ENCODE measurements at regions not wholly inside any gene's neighbourhood (a gene's known extent, or its start where the extent isn't known, plus 50 kb on each side); places are given as distances from the start of the nearest gene placed in this dataset.

DNA sequence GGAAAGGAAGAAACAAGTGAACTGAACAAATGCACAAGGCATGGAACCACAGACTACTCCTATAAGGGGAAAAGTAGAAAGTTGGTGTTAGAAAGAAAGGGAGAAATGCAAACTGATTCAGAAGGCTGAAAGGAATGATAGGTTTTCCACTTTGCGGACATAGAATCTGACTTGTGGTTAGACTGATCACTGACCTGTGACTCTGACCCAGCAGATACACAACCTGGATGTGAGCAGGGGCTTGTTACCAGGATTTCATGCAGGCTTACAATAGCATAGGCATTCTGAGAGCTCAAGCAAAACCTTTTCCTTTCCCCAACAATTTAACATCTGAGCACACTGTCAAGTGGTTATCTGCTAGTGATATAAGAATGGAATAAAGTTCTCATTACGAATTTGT, 237.0 kb upstream of the CDH20 start:
- H3K36me3 ChIP-seq (replicated peaks in 1 of 2; ENCODE audit: control insufficient read depth in 1 of 2, insufficient read depth in 2 of 2, low read length in 2 of 2): no peaks in the 10 kb centered on the region
- H3K4me3 ChIP-seq (replicated peaks in 1 of 3; ENCODE audit: low read depth in 2 of 3, low read length in 3 of 3): no peak overlapping the region
- H3K9me3 ChIP-seq (replicated peaks in 1 of 2; ENCODE audit: control insufficient read depth in 1 of 2, insufficient read depth in 1 of 2, low read length in 2 of 2): no peaks in the 10 kb centered on the region
- Mint-ChIP-seq H3K9me3 (peaks cover 0 to 2% (median 0%) of the 10 kb centered on the region in 7 donors), H3K4me1 (no peaks in the 10 kb centered on the region), H3K36me3 (no peaks in the 10 kb centered on the region), H3K27me3 (ENCODE audit: low read depth in 3 of 3) (no peaks in the 10 kb centered on the region), H3K27ac (no peak overlapping the region), H3K4me3 (no peak overlapping the region)
- H2AFZ ChIP-seq (ENCODE audit: insufficient read depth, low read depth, low read length, poor library complexity, severe bottlenecking): no peak overlapping the region
- WGBS (ENCODE audit: insufficient coverage): 100% methylated on average over 1 of the region's 2 CpGs
- no peak for DNase-seq
- H3K79me2 ChIP-seq (ENCODE audit: insufficient read depth, low read length): no peaks in the 10 kb centered on the region
- no peak overlapping the region for H3K27ac ChIP-seq (ENCODE audit: low read depth in 1 of 2, low read length in 2 of 2)
- H4K20me1 ChIP-seq (ENCODE audit: insufficient read depth, low read length): no peaks in the 10 kb centered on the region
- no peaks in the 10 kb centered on the region for H3K4me1 ChIP-seq (ENCODE audit: control insufficient read depth in 1 of 2, insufficient read depth in 2 of 2, low read length in 2 of 2)
- no peak overlapping the region for H3K9ac ChIP-seq (ENCODE audit: insufficient read depth, low read length, poor library complexity, severe bottlenecking)
- H3K27me3 ChIP-seq (ENCODE audit: control insufficient read depth in 2 of 2, insufficient read depth in 2 of 2, low read length in 2 of 2): no peaks in the 10 kb centered on the region
- no peak overlapping the region for H3K4me2 ChIP-seq (replicated peaks; ENCODE audit: extremely low read depth, low read length, poor library complexity, severe bottlenecking)
- TF ChIP-seq, protein P1, sequence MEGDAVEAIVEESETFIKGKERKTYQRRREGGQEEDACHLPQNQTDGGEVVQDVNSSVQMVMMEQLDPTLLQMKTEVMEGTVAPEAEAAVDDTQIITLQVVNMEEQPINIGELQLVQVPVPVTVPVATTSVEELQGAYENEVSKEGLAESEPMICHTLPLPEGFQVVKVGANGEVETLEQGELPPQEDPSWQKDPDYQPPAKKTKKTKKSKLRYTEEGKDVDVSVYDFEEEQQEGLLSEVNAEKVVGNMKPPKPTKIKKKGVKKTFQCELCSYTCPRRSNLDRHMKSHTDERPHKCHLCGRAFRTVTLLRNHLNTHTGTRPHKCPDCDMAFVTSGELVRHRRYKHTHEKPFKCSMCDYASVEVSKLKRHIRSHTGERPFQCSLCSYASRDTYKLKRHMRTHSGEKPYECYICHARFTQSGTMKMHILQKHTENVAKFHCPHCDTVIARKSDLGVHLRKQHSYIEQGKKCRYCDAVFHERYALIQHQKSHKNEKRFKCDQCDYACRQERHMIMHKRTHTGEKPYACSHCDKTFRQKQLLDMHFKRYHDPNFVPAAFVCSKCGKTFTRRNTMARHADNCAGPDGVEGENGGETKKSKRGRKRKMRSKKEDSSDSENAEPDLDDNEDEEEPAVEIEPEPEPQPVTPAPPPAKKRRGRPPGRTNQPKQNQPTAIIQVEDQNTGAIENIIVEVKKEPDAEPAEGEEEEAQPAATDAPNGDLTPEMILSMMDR (IDR thresholded peaks at IDR 0.05): no peak
- intact Hi-C loops (cut with micrococcal nuclease): no loop called here

DNA sequence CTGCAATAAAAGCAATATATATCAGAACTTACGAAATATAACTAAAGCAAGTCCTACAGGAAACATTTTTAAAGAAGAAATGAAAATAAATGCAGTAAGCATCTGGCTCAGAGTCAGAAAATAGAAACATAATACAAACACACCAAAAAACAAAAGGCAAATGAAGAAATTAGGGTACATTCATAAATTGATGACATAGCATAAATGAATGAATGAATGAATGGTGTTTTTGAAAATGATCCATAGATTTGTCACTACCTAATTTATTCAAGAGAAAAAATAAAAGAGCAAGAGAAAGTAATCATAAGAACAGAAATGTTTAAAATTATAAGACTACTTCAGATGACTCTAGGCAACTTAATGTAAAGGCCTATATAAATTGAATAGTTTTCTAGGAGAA, 226.1 kb upstream of the CDH20 start:
- no peak overlapping the region for H3K4me3 Mint-ChIP-seq

More for the DNA sequence above, 226.1 kb upstream of the CDH20 start:
- no peak overlapping the region for H3K27ac ChIP-seq (ENCODE audit: low read depth in 1 of 2, low read length in 2 of 2)
- H3K79me2 ChIP-seq (ENCODE audit: insufficient read depth, low read length): no peaks in the 10 kb centered on the region
- intact Hi-C loops (cut with micrococcal nuclease): no loop called here
- no peak overlapping the region for H3K4me3 ChIP-seq (replicated peaks in 1 of 3; ENCODE audit: low read depth in 2 of 3, low read length in 3 of 3)
- no peak overlapping the region for H3K27ac Mint-ChIP-seq
- peaks cover 0 to 4% (median 0%) of the 10 kb centered on the region in 7 donors for H3K9me3 Mint-ChIP-seq
- H3K27me3 Mint-ChIP-seq (ENCODE audit: low read depth in 3 of 3): peaks cover 0 to 3% (median 0%) of the 10 kb centered on the region in 3 donors
- no peak overlapping the region for H3K4me2 ChIP-seq (replicated peaks; ENCODE audit: extremely low read depth, low read length, poor library complexity, severe bottlenecking)
- H3K9me3 ChIP-seq (replicated peaks in 1 of 2; ENCODE audit: control insufficient read depth in 1 of 2, insufficient read depth in 1 of 2, low read length in 2 of 2): no peaks in the 10 kb centered on the region
- WGBS (ENCODE audit: insufficient coverage): no CpG with 5 or more reads among the region's 1 CpG
- H3K27me3 ChIP-seq (ENCODE audit: control insufficient read depth in 2 of 2, insufficient read depth in 2 of 2, low read length in 2 of 2): no peaks in the 10 kb centered on the region
- no peaks in the 10 kb centered on the region for H3K4me1 Mint-ChIP-seq
- H4K20me1 ChIP-seq (ENCODE audit: insufficient read depth, low read length): no peaks in the 10 kb centered on the region
- H2AFZ ChIP-seq (ENCODE audit: insufficient read depth, low read depth, low read length, poor library complexity, severe bottlenecking): no peak overlapping the region
- TF ChIP-seq, protein P1 (IDR thresholded peaks at IDR 0.05): no peak
- DNase-seq: no peak
- no peak overlapping the region for H3K9ac ChIP-seq (ENCODE audit: insufficient read depth, low read length, poor library complexity, severe bottlenecking)
- H3K36me3 ChIP-seq (replicated peaks in 1 of 2; ENCODE audit: control insufficient read depth in 1 of 2, insufficient read depth in 2 of 2, low read length in 2 of 2): no peaks in the 10 kb centered on the region
- H3K4me1 ChIP-seq (ENCODE audit: control insufficient read depth in 1 of 2, insufficient read depth in 2 of 2, low read length in 2 of 2): no peaks in the 10 kb centered on the region
- no peaks in the 10 kb centered on the region for H3K36me3 Mint-ChIP-seq
